Stimulated activated CD4-positive, alpha-beta T cell treated with anti-CD3 and anti-CD28 coated beads, Interleukin-15, amount 100 ng/mL, for 48 hours (primary cell): ENCODE measurements at regions not wholly inside any gene's neighbourhood (a gene's known extent, or its start where the extent isn't known, plus 50 kb on each side); places are given as distances from the start of the nearest gene placed in this dataset.

ENCODE experiments used
- DNase-seq, 2 donors: peaks; one replicate each; pipeline ENCODE4 v3.0.0-alpha.2; 2020; ENCODE audit warnings: low read depth in 2 of 2

GRCh38 chr14:39875028-39875427, 442.8 kb upstream of the FBXO33 start:
- no peak for DNase-seq

GRCh38 chr14:39873791-39874190, 441.6 kb upstream of the FBXO33 start:
- no peak for DNase-seq

DNA sequence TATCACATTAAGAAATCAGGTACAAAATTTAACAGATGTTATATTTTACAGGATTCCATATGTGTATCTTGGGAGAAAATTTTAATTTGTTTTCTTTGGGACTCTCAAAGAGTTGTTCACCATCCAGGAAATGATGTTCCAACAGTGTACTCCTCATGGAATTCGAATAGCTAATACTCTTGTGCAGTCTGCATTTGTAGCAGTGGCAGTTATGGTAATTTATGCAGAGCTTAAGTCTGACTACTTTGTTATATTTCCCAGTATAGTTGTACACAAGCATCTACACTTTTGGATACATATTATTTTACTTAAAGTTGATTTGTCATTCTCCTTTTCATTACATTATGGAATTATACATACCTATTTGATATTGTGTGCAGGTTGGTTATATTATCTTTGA, 436.7 kb upstream of the FBXO33 start:
- DNase-seq: no peak

- DNase-seq: no peak
Observed at GRCh38 chr14:39868251-39868650, 436.0 kb upstream of the FBXO33 start.

DNA sequence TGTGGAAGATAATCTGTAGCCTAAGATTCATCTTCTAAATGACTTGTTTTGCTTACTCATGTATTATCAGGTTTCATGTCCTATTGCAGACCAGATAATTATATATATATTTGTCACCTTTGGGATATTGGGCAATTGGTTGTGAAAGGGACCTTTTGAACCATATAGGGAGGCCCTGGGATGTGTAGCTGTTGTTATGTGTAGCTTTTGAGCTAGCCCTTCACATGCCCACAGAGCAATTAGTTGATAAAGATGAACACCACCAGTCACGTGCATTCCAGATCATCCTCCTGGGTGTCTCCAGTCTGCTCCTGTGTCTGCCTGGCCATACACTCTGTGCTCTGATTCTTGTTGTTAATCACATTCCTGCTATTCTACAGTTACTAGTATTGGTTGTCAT, 431.2 kb upstream of the FBXO33 start:
- DNase-seq: no peak

DNA sequence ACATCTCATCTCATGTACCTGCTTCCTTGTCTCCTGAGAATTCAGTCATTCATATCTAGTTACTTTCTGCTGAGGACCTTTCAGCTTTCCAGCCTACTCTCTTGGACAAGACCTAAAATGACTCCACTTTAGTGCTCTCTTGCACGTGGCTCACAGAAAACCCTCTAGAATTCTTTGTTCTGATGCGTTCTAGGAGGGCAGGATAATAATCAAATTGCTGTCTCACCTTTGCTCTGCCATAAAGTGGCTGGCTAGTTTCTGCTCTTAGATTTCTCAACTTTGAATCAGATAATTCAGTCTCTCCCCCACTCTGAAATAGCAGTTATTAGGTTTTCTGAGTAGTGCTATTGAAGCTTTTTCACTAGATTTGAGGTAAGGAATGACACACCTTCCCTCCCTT, 429.5 kb upstream of the FBXO33 start:
- no peak for DNase-seq

DNA sequence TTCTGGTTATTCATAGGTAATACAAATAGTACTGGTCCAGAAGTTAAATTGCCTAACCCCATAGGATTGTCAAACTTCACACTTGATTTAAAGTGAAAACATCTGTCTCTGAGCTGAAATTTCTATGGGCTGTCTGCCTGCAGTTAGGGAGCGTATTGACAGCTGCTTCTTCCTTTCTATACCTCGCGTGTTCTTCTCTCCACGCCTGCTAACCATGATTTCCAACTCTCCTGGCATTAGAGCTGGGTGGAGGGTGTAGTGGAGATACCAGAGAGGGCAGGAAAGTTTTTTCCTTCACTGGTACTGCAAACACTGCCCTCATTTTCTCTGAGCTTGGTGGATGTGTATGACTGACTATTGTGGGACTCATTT, 429.0 kb upstream of the FBXO33 start:
- DNase-seq: no peak

DNA sequence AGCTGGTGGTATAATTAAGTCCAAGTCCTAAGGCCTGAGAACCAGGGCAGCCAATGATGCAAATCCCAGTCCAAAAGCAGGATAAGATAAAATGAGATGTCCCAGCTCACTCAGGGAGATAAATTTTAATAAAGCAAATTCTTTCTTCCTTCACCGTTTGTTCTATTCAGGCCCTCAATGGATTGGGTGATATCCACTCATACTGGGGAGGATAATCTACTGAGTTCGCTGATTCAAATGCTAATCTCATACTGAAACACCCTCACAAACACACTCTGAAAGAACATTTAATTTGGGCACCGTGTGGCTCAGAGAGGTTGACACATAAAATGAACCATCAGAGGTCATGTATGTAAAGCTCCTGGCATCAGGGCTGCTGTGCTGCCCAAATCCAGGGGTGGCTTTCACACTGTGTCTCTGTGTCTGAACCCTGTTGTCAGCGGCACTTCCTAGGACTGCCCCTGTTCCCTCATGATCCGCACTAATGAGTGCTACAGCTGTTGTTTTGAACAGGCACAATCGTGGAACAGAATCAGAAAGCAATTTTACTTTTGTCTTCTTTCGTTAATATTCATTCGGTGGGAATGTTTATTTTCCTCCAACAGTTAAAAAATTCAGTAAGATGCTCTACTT, 428.5 kb upstream of the FBXO33 start:
- DNase-seq: no peak

DNA sequence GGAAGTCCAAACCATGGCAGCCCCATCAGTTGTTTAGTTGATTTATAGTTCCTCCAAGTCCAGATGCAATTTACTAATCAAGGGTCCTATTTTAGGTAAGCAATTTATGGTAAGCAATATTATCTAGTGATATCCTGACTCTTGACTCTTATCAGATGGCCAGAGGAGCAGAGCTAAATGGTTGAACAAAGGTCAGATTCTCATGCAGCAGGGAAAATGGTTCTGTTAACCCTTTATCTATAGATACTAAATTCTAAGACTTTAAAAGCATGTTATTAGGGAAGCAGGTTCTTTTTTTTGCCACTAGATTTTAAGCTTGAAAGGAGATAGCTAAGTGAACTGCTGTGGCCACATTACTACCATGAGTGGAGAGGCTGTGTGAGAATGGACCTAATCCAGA, 427.1 kb upstream of the FBXO33 start:
- DNase-seq: no peak

DNA sequence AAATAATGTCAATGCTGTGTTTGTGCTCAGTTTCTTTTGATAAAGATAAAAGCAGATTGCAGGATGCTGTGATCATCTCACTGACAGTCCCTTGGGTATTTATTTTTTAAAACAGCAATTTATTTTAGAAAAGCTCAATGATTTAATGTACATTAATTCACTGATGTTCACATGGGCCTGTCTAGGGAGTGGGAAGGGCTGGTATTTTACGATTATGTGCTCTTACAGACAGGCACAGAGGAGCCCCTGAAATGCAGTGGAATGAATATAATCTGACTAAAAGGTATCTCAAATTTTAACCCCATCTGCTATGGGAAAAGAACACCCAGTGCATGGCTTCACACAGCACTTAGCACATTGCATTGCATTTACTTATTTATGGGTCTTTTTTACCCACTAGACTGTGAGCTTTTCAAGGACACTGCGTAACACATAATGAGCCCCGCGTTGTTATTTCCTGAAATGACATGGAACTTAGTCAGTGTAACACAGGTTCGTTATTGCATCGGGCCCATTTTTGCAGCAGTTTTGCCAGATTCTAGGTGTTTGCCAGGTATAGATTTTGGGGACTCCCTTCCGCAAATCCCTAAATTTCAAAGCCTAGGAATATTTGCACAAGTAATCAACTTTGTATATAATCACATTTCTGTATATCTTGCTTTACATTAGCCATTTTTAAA, 425.3 kb upstream of the FBXO33 start:
- no peak for DNase-seq

DNA sequence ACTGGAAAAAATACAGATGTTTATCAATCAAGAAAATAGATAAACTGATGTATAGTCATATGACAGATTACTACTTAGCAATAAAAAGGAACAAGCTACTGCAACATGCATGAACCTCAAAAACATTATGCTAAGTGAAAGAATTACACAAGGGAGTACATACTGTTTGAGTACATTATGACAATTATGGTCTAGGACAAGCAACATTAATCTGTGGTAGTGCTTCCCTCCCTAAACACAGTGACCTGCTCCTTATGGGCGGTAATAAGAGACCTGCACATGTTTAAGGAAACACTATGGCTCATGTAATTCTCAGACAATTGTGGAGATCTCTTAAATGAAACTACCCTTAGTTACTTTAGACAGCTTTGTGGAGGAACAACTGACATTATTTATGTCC, 421.2 kb upstream of the FBXO33 start:
- DNase-seq: no peak

DNA sequence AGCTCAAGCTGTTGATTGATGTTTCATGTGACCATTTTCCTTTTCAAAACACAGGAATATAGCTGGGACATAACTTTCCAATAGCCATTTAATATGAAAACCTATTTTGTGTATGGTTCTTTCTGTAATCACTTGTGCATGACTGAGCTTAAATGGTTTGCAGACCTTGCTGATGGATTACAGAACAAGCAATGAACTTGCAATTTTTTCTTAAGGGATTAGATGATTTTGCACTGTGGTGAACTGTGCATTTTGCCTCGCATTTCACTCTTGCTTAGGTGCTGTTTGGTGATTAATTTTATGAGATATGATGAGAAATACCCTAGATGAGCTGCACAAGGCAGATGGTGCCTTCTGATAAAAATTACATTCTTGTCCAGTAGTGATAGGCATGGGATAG, 419.0 kb upstream of the FBXO33 start:
- no peak for DNase-seq

GRCh38 chr14:39847852-39848251, 415.6 kb upstream of the FBXO33 start:
- no peak for DNase-seq

GRCh38 chr14:39847194-39847593, 415.0 kb upstream of the FBXO33 start:
- DNase-seq: no peak

GRCh38 chr14:39843881-39844280, 411.6 kb upstream of the FBXO33 start:
- no peak for DNase-seq

DNA sequence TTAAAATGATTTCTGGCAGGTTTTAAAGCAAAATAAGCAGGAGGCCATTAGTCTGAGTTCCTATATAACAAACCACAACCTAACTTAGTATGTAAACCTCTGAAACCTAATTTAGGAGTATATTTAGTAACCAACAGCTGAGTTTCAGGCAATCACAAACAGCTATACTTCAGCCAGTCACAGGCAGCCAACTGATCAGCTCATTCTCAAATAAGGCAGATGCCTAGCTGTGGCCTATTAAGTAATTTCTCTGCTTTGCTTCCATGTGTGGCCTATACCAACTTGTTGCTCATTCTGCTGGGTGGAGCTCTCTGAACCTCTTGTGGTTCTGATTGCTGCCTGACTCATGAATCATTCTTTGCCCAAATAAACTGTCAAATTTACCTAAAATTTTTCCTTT, 408.9 kb upstream of the FBXO33 start:
- DNase-seq: no peak

DNA sequence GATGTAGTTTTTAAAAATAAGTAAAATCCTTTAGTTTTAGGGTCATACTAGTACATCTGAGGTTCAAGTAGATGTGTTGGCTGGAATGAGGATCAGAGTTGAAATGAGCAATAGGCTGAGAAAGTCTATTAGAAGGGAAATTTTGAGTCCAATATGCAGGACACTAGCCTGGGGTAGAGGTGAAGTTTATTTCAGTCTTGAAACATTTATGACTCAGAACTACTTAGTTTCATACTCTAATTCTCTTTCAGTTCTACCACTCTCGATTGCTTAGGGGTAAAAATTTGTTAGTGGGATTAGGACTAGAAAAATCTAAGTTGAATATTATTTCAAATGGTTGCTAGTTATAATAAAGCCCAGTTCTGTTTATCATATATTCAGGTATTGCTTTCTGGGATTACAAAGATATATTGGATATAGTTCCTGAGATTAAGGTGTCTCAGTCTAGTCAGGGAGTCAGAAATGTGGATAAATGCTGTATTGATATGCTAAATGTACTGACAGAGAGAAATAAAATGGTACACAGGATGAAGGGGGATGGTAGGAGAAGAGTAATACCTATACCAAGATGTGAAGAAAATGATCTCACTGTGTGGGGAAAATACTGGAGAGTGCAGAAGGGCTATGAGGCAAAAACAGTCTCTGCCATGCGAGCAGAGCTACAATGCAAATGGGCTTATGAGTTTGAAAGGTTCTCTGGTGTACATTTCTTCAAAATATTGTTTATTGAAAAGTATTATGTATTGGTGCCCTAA, 395.8 kb upstream of the FBXO33 start:
- DNase-seq: no peak

DNA sequence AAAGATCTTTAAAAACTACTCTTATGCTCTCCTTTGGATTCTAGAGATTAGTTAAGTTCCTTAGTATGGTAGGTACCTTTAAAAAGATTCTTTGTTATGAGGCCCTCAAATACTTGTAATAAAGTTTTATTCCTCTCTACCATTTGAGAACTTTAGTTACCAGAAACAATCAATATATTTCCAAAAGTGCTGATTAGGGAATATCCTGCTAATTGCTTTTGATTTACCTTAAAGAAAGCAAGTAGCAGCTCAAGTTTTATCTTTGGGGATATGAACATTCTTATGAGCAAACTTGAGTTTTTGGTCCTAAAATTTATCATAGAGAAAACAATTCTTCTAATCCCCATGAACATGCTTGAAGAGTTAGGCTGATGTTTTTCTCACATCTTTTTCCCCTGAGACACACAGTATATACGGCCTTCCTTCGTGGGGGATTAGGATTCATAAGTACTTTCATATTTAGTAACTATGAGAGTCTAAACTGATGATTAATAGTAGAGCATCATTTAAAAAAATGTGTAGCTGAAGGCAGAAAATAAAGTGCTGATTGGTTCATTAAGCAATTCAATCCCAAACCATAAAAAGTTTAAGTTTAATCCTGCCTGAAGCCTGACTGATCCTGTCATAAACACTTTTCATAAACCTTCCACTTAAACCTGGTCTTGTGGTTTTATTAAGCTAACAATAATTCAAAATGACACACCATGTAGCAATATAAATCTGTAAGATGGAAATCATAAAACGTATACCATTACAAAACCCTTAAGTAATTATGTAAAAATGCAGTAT, 380.5 kb upstream of the FBXO33 start:
- DNase-seq: no peak

- no peak for DNase-seq
Observed at GRCh38 chr14:39807271-39807670, 375.0 kb upstream of the FBXO33 start.

DNA sequence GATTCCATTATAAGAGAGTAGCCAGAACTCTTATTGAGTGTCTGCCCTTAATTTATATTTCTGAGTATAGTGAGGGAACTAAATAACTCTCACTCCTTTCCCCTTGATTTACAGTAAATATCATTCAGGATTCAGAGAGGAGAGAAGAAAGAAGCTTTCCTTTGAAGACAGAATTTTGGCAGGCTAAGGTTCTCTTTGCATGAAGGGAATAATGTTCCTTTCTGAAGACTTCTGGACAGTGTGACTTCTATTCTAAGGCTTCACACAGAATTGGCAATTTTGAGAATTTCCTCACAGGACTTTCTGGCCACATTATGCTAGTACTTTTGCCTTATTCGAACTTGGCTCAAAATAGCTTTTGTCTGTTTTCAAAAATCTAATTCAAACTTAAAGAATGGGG, 352.2 kb upstream of the FBXO33 start:
- DNase-seq: no peak

- no peak for DNase-seq
Observed at GRCh38 chr14:39781466-39781865, 349.2 kb upstream of the FBXO33 start.

GRCh38 chr14:39773387-39774126, 341.3 kb upstream of the FBXO33 start:
- no peak for DNase-seq
